ENCODE measurements at regions not wholly inside any gene's neighbourhood (a gene's known extent, or its start where the extent isn't known, plus 50 kb on each side); places are given as distances from the start of the nearest gene placed in this dataset.

- intact Hi-C loops (cut with micrococcal nuclease), result no loop called here
- no peaks in the 10 kb centered on the region for H3K4me1 Mint-ChIP-seq
- DNase-seq, result no peak
- H3K4me3 Mint-ChIP-seq, result no peak overlapping the region
- H3K36me3 ChIP-seq (replicated peaks in 1 of 2; ENCODE audit: control insufficient read depth in 1 of 2, insufficient read depth in 2 of 2, low read length in 2 of 2), result no peaks in the 10 kb centered on the region
- H3K4me2 ChIP-seq (replicated peaks; ENCODE audit: extremely low read depth, low read length, poor library complexity, severe bottlenecking), result no peak overlapping the region
- no peak overlapping the region for H2AFZ ChIP-seq (ENCODE audit: insufficient read depth, low read depth, low read length, poor library complexity, severe bottlenecking)
- H3K9ac ChIP-seq (ENCODE audit: insufficient read depth, low read length, poor library complexity, severe bottlenecking), result no peak overlapping the region
- H3K79me2 ChIP-seq (ENCODE audit: insufficient read depth, low read length), result no peaks in the 10 kb centered on the region
- H3K4me3 ChIP-seq (replicated peaks in 1 of 3; ENCODE audit: low read depth in 2 of 3, low read length in 3 of 3), result no peak overlapping the region
- TF ChIP-seq, protein P1, sequence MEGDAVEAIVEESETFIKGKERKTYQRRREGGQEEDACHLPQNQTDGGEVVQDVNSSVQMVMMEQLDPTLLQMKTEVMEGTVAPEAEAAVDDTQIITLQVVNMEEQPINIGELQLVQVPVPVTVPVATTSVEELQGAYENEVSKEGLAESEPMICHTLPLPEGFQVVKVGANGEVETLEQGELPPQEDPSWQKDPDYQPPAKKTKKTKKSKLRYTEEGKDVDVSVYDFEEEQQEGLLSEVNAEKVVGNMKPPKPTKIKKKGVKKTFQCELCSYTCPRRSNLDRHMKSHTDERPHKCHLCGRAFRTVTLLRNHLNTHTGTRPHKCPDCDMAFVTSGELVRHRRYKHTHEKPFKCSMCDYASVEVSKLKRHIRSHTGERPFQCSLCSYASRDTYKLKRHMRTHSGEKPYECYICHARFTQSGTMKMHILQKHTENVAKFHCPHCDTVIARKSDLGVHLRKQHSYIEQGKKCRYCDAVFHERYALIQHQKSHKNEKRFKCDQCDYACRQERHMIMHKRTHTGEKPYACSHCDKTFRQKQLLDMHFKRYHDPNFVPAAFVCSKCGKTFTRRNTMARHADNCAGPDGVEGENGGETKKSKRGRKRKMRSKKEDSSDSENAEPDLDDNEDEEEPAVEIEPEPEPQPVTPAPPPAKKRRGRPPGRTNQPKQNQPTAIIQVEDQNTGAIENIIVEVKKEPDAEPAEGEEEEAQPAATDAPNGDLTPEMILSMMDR (IDR thresholded peaks at IDR 0.05), result no peak
- H3K36me3 Mint-ChIP-seq, result no peaks in the 10 kb centered on the region
- H3K9me3 Mint-ChIP-seq, result peaks cover 0 to 2% (median 0%) of the 10 kb centered on the region in 7 donors
- no peaks in the 10 kb centered on the region for H3K27me3 ChIP-seq (ENCODE audit: control insufficient read depth in 2 of 2, insufficient read depth in 2 of 2, low read length in 2 of 2)
- no peak overlapping the region for H3K27ac ChIP-seq (ENCODE audit: low read depth in 1 of 2, low read length in 2 of 2)
- WGBS (ENCODE audit: insufficient coverage), result 88% methylated on average over 5 of the region's 6 CpGs
- peaks cover 0 to 1% (median 0%) of the 10 kb centered on the region in 3 donors for H3K27me3 Mint-ChIP-seq (ENCODE audit: low read depth in 3 of 3)
- no peaks in the 10 kb centered on the region for H3K4me1 ChIP-seq (ENCODE audit: control insufficient read depth in 1 of 2, insufficient read depth in 2 of 2, low read length in 2 of 2)
- H3K9me3 ChIP-seq (replicated peaks in 1 of 2; ENCODE audit: control insufficient read depth in 1 of 2, insufficient read depth in 1 of 2, low read length in 2 of 2), result no peaks in the 10 kb centered on the region
- no peak overlapping the region for H3K27ac Mint-ChIP-seq
- no peaks in the 10 kb centered on the region for H4K20me1 ChIP-seq (ENCODE audit: insufficient read depth, low read length)
These were observed 341.8 kb downstream of the C12orf50 start for GRCh38 chr12:87687362-87687761.

GRCh38 chr12:87685696-87686095, 343.5 kb downstream of the C12orf50 start:
- Histone ChIP-seq H4K20me1 (ENCODE audit: insufficient read depth, low read length) (no peaks in the 10 kb centered on the region), H3K36me3 (replicated peaks in 1 of 2; ENCODE audit: control insufficient read depth in 1 of 2, insufficient read depth in 2 of 2, low read length in 2 of 2) (no peaks in the 10 kb centered on the region), H3K9ac (ENCODE audit: insufficient read depth, low read length, poor library complexity, severe bottlenecking) (no peak overlapping the region), H3K4me2 (replicated peaks; ENCODE audit: extremely low read depth, low read length, poor library complexity, severe bottlenecking) (no peak overlapping the region), H3K79me2 (ENCODE audit: insufficient read depth, low read length) (no peaks in the 10 kb centered on the region), H3K27ac (ENCODE audit: low read depth in 1 of 2, low read length in 2 of 2) (no peak overlapping the region), H3K9me3 (replicated peaks in 1 of 2; ENCODE audit: control insufficient read depth in 1 of 2, insufficient read depth in 1 of 2, low read length in 2 of 2) (no peaks in the 10 kb centered on the region), H3K4me3 (replicated peaks in 1 of 3; ENCODE audit: low read depth in 2 of 3, low read length in 3 of 3) (no peak overlapping the region), H3K27me3 (ENCODE audit: control insufficient read depth in 2 of 2, insufficient read depth in 2 of 2, low read length in 2 of 2) (no peaks in the 10 kb centered on the region), H3K4me1 (ENCODE audit: control insufficient read depth in 1 of 2, insufficient read depth in 2 of 2, low read length in 2 of 2) (no peaks in the 10 kb centered on the region), H2AFZ (ENCODE audit: insufficient read depth, low read depth, low read length, poor library complexity, severe bottlenecking) (no peak overlapping the region)
- no peak for DNase-seq
- H3K27ac Mint-ChIP-seq, result no peak overlapping the region
- intact Hi-C loops (cut with micrococcal nuclease), result no loop called here
- H3K4me1 Mint-ChIP-seq, result no peaks in the 10 kb centered on the region
- peaks cover 0 to 1% (median 0%) of the 10 kb centered on the region in 3 donors for H3K27me3 Mint-ChIP-seq (ENCODE audit: low read depth in 3 of 3)
- TF ChIP-seq, protein P1 (IDR thresholded peaks at IDR 0.05), result no peak
- no peaks in the 10 kb centered on the region for H3K36me3 Mint-ChIP-seq
- peaks cover 0 to 3% (median 2%) of the 10 kb centered on the region in 7 donors for H3K9me3 Mint-ChIP-seq
- H3K4me3 Mint-ChIP-seq, result no peak overlapping the region

Measured in CD14-positive monocyte (primary cell).